Astrocyte (in vitro differentiated cells and primary cell): ENCODE measurements at regions not wholly inside any gene's neighbourhood (a gene's known extent, or its start where the extent isn't known, plus 50 kb on each side); places are given as distances from the start of the nearest gene placed in this dataset.

Experiments
- DNase-seq: peaks from one replicate; pipeline ENCODE4 v3.0.0-alpha.2; 2010; ENCODE audit warnings: low read depth
- FAIRE-seq: peaks from 2 replicates; lab custom pipeline; 2011; peaks lifted over from hg19 to GRCh38; lab: Jason Lieb, UNC
- H2AFZ ChIP-seq: 2 replicates; pipeline ENCODE4 v1.6.0; 2012; ENCODE audit warnings: low read depth, low read length, inconsistent platforms
- H3K27ac ChIP-seq: 2 replicates; pipeline ENCODE4 v1.5.1; 2011; ENCODE audit warnings: low read depth, low read length, inconsistent platforms
- H3K27me3 ChIP-seq: 2 replicates; pipeline ENCODE4 v1.6.0; 2011; ENCODE audit warnings: low read length, inconsistent platforms; ENCODE audit not compliant: insufficient read depth
- H3K36me3 ChIP-seq: 2 replicates; pipeline ENCODE4 v1.5.1; 2011; ENCODE audit warnings: low read length, inconsistent platforms; ENCODE audit not compliant: insufficient read depth
- H3K4me1 ChIP-seq: 2 replicates; pipeline ENCODE4 v1.5.1; 2011; ENCODE audit warnings: low read length, inconsistent platforms; ENCODE audit not compliant: insufficient read depth
- H3K4me2 ChIP-seq: 2 replicates; pipeline ENCODE4 v1.6.0; 2012; ENCODE audit warnings: low read length, inconsistent platforms
- H3K4me3 ChIP-seq: 2 replicates; pipeline ENCODE4 v1.5.1; 2011; ENCODE audit warnings: low read depth, mild to moderate bottlenecking, low read length, inconsistent platforms; ENCODE audit not compliant: insufficient read depth
- H3K79me2 ChIP-seq: 2 replicates; pipeline ENCODE4 v1.6.0; 2012; ENCODE audit warnings: mild to moderate bottlenecking, low read length, inconsistent platforms; ENCODE audit not compliant: insufficient read depth
- H3K9ac ChIP-seq: 2 replicates; pipeline ENCODE4 v1.6.0; 2012; ENCODE audit warnings: mild to moderate bottlenecking, low read length, inconsistent platforms
- H3K9me3 ChIP-seq: 2 replicates; pipeline ENCODE4 v1.5.1; 2012; ENCODE audit warnings: low read depth, mild to moderate bottlenecking, low read length, inconsistent platforms; ENCODE audit not compliant: insufficient read depth
- H4K20me1 ChIP-seq: 2 replicates; pipeline ENCODE4 v1.6.0; 2012; ENCODE audit warnings: low read length, inconsistent platforms; ENCODE audit not compliant: insufficient read depth
- H3K27ac Mint-ChIP-seq: one replicate; pipeline ENCODE4 v1.8.0; 2021; ENCODE audit warnings: mild to moderate bottlenecking, mixed read lengths; ENCODE audit not compliant: unreplicated experiment
- H3K27me3 Mint-ChIP-seq: one replicate; pipeline ENCODE4 v1.8.0; 2021; ENCODE audit warnings: low read depth, mixed read lengths; ENCODE audit not compliant: unreplicated experiment
- H3K36me3 Mint-ChIP-seq: one replicate; pipeline ENCODE4 v1.8.0; 2021; ENCODE audit warnings: low read depth, mixed read lengths; ENCODE audit not compliant: unreplicated experiment
- H3K4me1 Mint-ChIP-seq: one replicate; pipeline ENCODE4 v1.8.0; 2021; ENCODE audit warnings: low read depth, mixed read lengths; ENCODE audit not compliant: unreplicated experiment
- H3K4me3 Mint-ChIP-seq: one replicate; pipeline ENCODE4 v1.8.0; 2021; ENCODE audit warnings: mild to moderate bottlenecking, moderate library complexity, mixed read lengths; ENCODE audit not compliant: unreplicated experiment
- H3K9me3 Mint-ChIP-seq: one replicate; pipeline ENCODE4 v1.8.0; 2021; ENCODE audit warnings: mild to moderate bottlenecking, mixed read lengths; ENCODE audit not compliant: unreplicated experiment
- CTCF ChIP-seq: IDR thresholded peaks from 2 replicates; pipeline ENCODE4 v1.5.1; 2011; ENCODE audit warnings: low read depth, mild to moderate bottlenecking, inconsistent platforms, low read length, moderate library complexity; ENCODE audit not compliant: insufficient read depth
- EZH2 ChIP-seq: IDR thresholded peaks from 2 replicates; pipeline ENCODE4 v1.6.1; 2012; ENCODE audit warnings: mild to moderate bottlenecking, low read length, inconsistent platforms; ENCODE audit not compliant: insufficient read depth

DNA sequence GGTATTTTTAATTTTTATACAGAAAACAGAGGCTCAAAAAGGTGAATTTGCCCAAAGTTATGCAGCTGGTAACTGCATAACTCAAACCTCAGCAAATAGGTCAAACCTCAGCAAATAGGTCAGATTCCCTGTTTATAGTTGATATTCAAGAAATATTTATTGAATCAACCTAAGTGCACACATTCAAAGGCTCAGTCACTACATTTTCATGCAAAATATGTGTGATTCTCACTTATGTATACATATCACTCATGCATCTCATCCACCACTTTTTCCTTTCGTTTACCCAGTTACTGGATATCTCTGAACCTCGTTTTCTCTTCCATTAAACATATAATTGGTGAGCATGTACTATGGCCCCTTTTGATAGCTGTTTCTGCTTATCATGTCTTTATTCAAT lies 158.3 kb upstream of the C1orf21 start:
- Histone ChIP-seq H3K27me3 (no peaks in the 10 kb centered on the region), H3K9me3 (no peaks in the 10 kb centered on the region), H3K9ac (no peak overlapping the region), H3K79me2 (no peaks in the 10 kb centered on the region), H2AFZ (no peak overlapping the region), H4K20me1 (no peaks in the 10 kb centered on the region), H3K4me3 (no peak overlapping the region), H3K4me1 (no peaks in the 10 kb centered on the region), H3K27ac (no peak overlapping the region), H3K36me3 (no peaks in the 10 kb centered on the region), H3K4me2 (no peak overlapping the region)
- Mint-ChIP-seq H3K27me3 (peaks cover 6% of the 10 kb centered on the region), H3K4me3 (no peak overlapping the region), H3K9me3 (peaks cover 8% of the 10 kb centered on the region), H3K4me1 (peaks cover 3% of the 10 kb centered on the region), H3K36me3 (no peaks in the 10 kb centered on the region), H3K27ac (no peak overlapping the region)
- no peak for DNase-seq
- no peak for FAIRE-seq
- no peak for TF ChIP-seq CTCF
- TF ChIP-seq EZH2, result no peak

- Histone ChIP-seq H3K4me1 (peaks cover 6% of the 10 kb centered on the region), H3K4me3 (no peak overlapping the region), H3K79me2 (no peaks in the 10 kb centered on the region), H3K27me3 (peaks cover 2% of the 10 kb centered on the region), H2AFZ (no peak overlapping the region), H3K4me2 (no peak overlapping the region), H4K20me1 (no peaks in the 10 kb centered on the region), H3K9ac (no peak overlapping the region), H3K36me3 (no peaks in the 10 kb centered on the region), H3K27ac (no peak overlapping the region), H3K9me3 (no peaks in the 10 kb centered on the region)
- Mint-ChIP-seq H3K4me3 (no peak overlapping the region), H3K4me1 (no peaks in the 10 kb centered on the region), H3K27me3 (no peaks in the 10 kb centered on the region), H3K9me3 (peaks cover 15% of the 10 kb centered on the region), H3K27ac (no peak overlapping the region), H3K36me3 (no peaks in the 10 kb centered on the region)
- no peak for FAIRE-seq
- no peak for TF ChIP-seq EZH2
- TF ChIP-seq CTCF, result no peak
- no peak for DNase-seq
Observed at GRCh38 chr1:184237588-184237987, 149.2 kb upstream of the C1orf21 start.

GRCh38 chr1:184241446-184241845 lies 145.4 kb upstream of the C1orf21 start:
- Histone ChIP-seq H3K4me1 (peaks cover 6% of the 10 kb centered on the region), H3K27me3 (peaks cover 2% of the 10 kb centered on the region), H3K36me3 (no peaks in the 10 kb centered on the region), H3K4me3 (no peak overlapping the region), H3K9me3 (no peaks in the 10 kb centered on the region), H3K27ac (no peak overlapping the region), H3K9ac (no peak overlapping the region), H3K79me2 (no peaks in the 10 kb centered on the region), H2AFZ (no peak overlapping the region), H4K20me1 (no peaks in the 10 kb centered on the region), H3K4me2 (no peak overlapping the region)
- DNase-seq (no peak), FAIRE-seq (no peak)
- Mint-ChIP-seq H3K27ac (no peak overlapping the region), H3K36me3 (no peaks in the 10 kb centered on the region), H3K4me1 (no peaks in the 10 kb centered on the region), H3K9me3 (peaks cover 4% of the 10 kb centered on the region), H3K4me3 (no peak overlapping the region), H3K27me3 (no peaks in the 10 kb centered on the region)
- no peak for TF ChIP-seq EZH2
- TF ChIP-seq CTCF, result no peak
